GM18517 (cell line): ENCODE measurements at regions not wholly inside any gene's neighbourhood (a gene's known extent, or its start where the extent isn't known, plus 50 kb on each side); places are given as distances from the start of the nearest gene placed in this dataset.
"Not testable (repeated sequence)": the region's sequence is repeated elsewhere in the genome, so short reads cannot be mapped to it uniquely, and the experiment has no call there.

ENCODE experiments used
- ATAC-seq: cut with Tn5 transposase; IDR thresholded peaks from one replicate; pipeline ENCODE4 v1.9.1; 2021; ENCODE audit warnings: mild to moderate bottlenecking, moderate library complexity; ENCODE audit not compliant: unreplicated experiment

DNA sequence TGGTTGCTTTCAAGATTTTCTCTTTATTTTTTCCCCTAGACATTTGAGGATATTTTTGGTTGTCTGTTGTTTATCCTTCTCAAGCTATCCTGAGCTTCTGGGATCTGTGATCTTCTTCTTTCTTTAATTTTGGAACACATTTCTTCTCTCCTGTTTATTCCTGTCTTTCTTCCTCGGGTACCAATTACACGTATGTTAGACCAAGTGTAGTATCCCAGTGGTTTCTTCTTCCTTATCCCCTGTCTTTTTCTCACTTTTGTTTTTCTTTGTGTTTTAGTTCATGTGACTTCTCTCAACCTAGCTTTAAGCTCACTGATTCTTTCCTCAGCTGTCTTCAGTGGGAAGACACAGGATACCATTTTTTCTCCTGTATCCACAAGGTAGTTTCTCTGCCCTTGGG, 120.0 kb downstream of the GALR1 start:
- no peak for ATAC-seq

GRCh38 chr18:77373730-77374445, 124.2 kb downstream of the GALR1 start:
- no peak for ATAC-seq

DNA sequence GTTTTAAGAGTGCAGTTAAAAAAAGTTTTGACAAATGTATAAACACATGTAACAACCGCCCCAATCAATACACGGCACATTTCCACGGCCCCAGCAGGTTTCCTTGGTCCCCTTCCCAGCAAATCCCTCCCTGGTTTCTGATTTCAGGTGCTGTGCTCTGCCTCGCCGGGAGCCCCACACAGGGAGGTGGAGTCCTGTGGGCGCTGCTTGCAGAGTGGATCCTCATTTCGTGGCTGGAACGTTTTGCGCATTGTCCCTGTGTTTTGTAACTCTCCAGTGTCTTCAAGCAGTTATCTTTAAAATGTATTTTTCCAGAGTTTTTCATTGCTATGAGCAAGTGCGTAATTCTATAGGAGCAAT, 124.8 kb downstream of the GALR1 start:
- no peak for ATAC-seq

GRCh38 chr18:77376043-77376732, 126.5 kb downstream of the GALR1 start:
- ATAC-seq = no peak

DNA sequence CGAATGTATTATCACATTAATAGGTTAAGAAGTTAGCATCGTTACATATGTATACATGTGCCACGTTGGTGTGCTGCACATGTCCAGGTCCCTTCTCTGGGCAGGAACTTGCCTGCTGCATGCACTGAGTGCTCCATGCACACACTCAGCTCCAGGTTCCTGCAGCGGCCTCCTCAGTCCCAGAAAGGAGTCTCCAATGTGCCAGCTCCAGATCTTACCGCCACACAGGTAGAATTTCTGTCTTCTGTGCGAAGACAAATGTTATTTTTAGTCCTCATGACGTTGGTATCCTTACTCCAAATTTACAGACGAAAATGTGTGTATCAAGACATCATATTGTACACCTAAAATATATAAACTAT, 127.1 kb downstream of the GALR1 start:
- ATAC-seq = no peak

GRCh38 chr18:77377813-77378212, 128.2 kb downstream of the GALR1 start:
- ATAC-seq = no peak

- no peak for ATAC-seq
Measured at GRCh38 chr18:77379976-77380509, 130.4 kb downstream of the GALR1 start.

- ATAC-seq = no peak
Measured at GRCh38 chr18:77380695-77381094, 131.0 kb downstream of the GALR1 start.

DNA sequence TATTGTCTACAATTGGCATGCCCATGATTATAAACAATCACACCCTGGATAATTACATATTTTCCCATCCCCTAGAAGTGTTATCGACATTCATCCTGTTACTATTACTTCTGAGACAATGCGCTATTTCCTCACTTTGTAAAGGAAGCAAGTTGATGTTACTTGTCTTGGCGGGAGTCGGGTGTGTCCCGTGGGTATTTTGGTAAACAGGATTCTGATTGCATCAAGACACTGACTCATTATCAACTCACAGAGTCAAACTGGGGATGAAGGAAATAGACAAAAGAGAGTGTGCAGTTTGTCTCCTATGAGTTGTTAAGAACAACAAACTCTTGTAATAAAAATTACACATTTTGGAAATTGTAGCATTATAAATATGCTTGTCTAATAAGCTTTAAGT, 142.7 kb downstream of the GALR1 start:
- ATAC-seq = no peak

GRCh38 chr18:77393519-77393918, 143.9 kb downstream of the GALR1 start:
- no peak for ATAC-seq

- ATAC-seq = no peak
Measured at GRCh38 chr18:77395953-77396352, 146.3 kb downstream of the GALR1 start.

DNA sequence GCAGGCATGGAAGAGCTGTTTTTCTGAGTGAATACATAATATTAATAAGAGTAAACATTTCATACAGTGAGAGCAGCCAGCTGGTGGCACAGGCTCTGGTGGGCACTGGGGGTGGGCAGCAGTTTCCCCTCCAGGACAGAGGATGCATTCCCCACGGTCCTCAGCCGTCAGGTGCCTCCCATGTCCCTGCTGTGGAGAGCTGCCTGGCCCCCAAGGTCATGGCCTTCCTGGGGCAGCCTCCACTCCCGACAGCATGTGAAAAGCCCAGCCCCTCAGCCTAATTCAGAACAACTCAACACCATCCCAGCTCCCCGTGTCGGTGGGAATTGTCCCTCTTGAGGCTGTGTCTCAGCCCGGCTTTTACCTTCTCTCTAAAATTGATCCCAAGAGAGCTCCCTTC, 147.4 kb downstream of the GALR1 start:
- no peak for ATAC-seq

DNA sequence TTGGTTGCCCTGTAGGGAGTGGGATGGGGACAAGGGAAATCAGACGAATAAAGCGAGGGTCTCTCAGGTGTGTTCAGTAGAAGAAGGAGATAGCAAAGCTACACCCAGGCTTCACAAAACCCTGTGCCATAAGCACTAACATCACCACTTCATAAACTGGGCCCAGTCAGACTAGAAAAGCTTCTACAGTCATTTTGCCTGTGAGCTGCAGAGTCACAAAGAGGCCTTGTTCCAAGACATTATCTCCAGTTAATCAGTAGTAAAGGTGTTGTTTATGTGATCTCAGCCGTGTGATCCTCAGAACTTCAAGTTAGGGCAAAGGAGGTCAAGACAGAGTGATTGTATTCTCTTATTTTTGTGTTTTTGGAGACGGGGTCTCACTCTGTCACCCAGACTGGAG, 148.0 kb downstream of the GALR1 start:
- no peak for ATAC-seq

DNA sequence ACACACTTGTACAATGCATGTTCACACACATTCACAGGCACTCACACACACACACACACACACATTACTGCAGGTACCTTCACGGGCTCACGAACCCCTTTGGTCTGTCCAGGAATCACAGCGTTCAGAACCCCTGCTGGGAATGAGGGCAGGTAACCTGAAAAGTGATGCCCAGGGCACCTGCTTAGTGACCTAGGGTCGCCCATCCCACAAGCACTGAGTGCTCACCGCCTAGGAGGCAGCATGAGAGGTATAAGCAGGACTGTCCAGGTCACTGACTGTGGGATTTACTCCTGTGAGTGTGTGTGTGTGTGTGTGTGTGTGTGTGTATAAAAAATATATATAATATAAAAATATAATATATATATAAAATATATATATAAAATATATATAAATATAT, 150.9 kb downstream of the GALR1 start:
- no peak for ATAC-seq

DNA sequence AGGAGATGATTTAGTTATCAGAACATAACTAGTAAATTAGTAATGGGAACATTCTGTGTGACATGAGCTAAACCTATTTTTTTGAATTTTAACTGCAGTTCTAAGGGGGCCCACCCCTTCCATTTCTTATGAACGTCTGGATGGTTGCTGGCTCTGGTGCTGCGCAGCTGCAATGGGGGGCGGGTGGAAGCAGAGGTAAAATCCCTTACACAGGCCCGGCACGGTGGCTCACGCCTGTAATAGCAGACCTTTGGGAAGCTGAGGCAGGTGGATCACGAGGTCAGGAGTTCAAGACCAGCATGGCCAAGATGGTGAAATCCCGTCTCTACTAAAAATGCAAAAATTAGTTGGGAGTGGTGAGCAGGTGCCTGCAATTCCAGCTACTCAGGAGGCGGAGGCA, 151.5 kb downstream of the GALR1 start:
- ATAC-seq = no peak

DNA sequence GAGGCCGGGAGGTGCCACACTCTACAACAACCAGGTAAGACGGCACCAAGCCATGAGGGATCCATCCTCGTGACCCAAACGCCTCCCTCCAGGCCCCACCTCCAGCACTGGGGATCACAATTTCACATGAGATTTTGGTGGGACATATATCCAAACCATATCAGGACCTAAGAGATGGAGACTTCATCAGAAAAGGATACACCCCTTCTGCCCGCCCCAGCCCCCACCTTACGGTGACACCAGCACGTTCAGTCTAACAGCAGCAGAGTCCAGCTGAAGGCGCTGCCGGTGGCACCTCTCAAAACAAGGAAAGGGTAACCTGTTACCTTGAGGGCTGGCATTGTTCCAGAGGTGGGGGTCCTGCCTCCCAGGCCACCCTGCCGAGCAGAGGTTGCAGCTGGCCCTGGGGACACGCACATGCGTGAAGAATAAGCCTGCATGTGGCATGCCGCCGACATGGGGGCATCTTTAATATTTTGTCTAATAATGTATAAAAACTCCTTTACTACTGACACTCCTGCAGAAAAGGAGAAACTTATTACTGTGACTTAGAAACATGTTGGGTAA, 154.4 kb downstream of the GALR1 start:
- ATAC-seq = no peak

- ATAC-seq = no peak
Measured at GRCh38 chr18:77405096-77405495, 155.4 kb downstream of the GALR1 start.

GRCh38 chr18:77407733-77408132, 158.1 kb downstream of the GALR1 start:
- no peak for ATAC-seq

DNA sequence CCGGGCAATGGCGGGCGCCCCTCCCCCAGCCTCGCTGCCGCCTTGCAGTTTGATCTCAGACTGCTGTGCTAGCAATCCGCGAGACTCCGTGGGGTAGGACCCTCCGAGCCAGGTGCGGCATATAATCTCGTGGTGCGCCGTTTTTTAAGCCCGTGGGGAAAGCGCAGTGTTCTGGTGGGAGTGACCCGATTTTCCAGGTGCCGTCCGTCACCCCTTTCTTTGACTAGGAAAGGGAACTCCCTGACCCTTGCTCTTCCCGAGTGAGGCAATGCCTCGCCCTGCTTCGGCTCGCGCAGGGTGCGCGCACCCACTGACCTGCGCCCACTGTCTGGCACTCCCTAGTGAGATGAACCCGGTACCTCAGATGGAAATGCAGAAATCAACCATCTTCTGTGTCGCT, 171.9 kb downstream of the GALR1 start:
- not testable (repeated sequence) for ATAC-seq

GRCh38 chr18:77422974-77423867, 173.6 kb downstream of the GALR1 start:
- no peak for ATAC-seq

DNA sequence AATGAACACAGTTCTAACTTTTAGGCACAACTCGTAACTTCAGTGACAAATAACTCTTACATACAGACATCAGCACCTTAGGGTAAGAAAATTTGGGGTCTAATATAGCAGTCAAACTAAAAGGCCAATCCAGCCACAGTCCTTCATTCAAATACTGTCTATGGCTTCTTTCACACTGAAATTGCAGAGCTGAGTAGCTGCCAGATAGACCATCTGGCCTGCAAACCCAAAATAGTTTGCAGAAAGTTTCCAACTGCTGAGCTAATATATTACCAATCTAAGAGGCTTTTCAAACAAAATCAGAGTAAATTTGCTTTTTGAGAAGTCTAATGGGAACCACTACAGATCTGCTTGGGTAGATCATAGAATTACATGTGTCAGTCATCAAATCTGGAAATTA, 183.4 kb downstream of the GALR1 start:
- ATAC-seq = no peak
